HepG2 (cell line): ENCODE measurements at regions not wholly inside any gene's neighbourhood (a gene's known extent, or its start where the extent isn't known, plus 50 kb on each side); places are given as distances from the start of the nearest gene placed in this dataset.

Source experiments
- RAD21 ChIP-seq: fragments of 450-650 bp; formaldehyde crosslinking; IDR thresholded peaks from 2 replicates; pipeline ENCODE4 v1.5.0; 2020; ENCODE audit warnings: mild to moderate bottlenecking
- ZBTB1 ChIP-seq: sonication (generic); formaldehyde crosslinking; IDR thresholded peaks from 2 replicates; pipeline ENCODE4 v1.4.0; 2020; ENCODE audit warnings: missing genetic modification reagents, borderline replicate concordance

DNA sequence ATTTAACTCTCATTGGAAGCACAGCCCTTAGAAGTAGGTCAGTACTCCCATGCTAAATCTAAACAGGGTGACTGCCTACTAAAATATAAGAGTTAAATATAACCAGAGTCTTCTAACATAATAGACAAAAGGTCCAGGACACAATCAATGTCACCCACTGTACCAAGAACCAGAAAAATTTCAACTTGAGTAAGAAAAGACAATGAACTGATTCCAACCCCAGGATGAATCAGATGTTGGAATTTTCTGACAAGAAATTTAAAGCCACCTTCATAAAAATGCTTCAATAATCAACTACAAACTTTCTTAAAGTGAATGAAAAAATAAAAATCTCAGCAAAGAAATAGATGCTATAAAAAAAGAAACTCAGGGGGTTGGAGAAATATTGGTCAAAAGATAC is 71.3 kb upstream of the NPAS2 start:
- no peak for TF ChIP-seq RAD21
- no peak for TF ChIP-seq ZBTB1 (CRISPR knock-in tag)
